SH-SY5Y (cell line): ENCODE measurements at regions not wholly inside any gene's neighbourhood (a gene's known extent, or its start where the extent isn't known, plus 50 kb on each side); places are given as distances from the start of the nearest gene placed in this dataset.

Experiments
- GATA2 ChIP-seq: IDR thresholded peaks from 2 replicates; pipeline ENCODE4 v1.6.1; 2011; ENCODE audit warnings: mild to moderate bottlenecking, low read depth, low read length
- GATA3 ChIP-seq: IDR thresholded peaks from 2 replicates; pipeline ENCODE4 v1.6.1; 2011; ENCODE audit warnings: low read depth, mild to moderate bottlenecking, low read length, moderate library complexity

DNA sequence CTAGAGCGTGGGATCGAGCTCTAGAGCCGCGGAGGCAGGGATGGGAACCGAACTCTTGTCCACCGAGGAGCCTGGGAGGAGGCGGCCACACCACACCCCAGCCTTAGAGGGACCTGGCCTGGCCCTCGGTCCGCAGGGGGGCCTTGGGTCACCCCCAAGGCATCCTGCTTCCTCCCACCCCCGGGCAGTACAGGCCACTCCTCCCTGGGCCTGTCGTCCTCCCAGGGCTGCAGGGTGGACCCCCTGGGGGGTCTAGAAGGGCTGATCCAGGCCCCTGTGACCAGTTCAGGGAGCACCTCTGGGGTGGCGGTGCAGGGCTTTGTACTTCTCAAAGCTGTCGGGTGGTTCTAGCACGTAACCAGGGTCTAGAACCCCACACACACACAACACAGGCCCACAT lies 79.1 kb upstream of the FBRSL1 start:
- no peak for TF ChIP-seq GATA2
- TF ChIP-seq GATA3 = no peak
